HG02763 (cell line): ENCODE measurements at regions not wholly inside any gene's neighbourhood (a gene's known extent, or its start where the extent isn't known, plus 50 kb on each side); places are given as distances from the start of the nearest gene placed in this dataset.
"Not testable (repeated sequence)": the region's sequence is repeated elsewhere in the genome, so short reads cannot be mapped to it uniquely, and the experiment has no call there.

Experiments
- ATAC-seq: cut with Tn5 transposase; IDR thresholded peaks from one replicate; pipeline ENCODE4 v1.9.1; 2021; ENCODE audit warnings: mild to moderate bottlenecking, moderate library complexity; ENCODE audit not compliant: unreplicated experiment

DNA sequence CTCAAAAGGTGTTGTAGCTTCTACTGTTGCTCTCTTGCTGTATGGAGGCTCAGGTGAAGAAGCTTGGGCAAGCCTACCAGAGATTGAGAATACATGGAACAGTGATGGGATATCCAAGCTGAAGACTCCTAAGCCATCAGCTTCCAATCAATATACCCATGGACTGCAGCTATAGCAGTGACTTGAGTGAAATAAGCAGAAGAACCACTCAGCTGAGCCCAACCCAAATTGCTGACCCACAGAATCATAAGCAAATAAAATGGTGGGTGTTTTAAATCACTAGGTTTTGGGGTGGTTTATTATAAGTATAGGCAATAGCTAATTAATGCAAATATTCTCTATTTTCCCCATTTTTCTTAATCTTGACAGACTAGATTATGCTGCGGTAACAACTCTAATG lies 147.7 kb upstream of the SALL1 start:
- ATAC-seq: no peak

DNA sequence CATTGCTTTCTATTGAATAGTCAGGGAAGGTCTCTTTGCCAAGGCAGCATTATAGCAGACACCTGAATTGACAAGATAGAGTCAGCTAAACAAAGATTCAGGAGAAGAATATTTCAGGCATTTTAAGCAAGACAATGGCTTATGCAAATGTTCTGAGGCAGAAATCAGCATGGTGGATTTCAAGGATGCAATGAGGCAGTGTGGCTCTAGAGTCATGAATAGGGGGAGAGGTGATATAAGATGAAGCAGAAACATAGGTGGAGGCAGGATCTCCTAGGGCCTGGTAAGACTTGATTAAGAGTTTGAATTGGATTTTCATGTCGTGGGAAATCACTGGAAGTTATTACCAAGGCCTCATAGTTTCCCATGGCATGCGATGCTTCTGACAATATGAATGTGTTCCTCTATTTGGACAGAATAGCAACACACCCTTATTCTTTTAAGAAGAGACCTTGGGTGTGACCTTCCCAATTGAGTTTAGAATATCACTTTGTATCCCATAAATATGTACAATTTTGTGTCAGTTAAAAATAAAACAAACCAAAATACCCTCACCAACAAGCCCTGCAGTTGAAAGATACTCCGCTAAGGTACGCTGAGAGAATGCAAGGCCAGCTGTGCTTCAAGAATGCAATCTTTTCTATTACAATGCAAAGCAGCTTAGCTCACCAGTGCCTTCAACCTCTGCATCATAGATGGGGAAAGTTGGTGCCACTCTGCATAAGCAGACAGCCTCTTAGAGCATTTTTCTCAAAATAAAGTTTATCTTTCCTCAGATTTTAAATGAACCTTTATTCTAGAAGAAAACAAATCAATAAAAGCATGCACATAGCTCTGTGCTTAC lies 139.6 kb upstream of the SALL1 start:
- ATAC-seq: no peak

DNA sequence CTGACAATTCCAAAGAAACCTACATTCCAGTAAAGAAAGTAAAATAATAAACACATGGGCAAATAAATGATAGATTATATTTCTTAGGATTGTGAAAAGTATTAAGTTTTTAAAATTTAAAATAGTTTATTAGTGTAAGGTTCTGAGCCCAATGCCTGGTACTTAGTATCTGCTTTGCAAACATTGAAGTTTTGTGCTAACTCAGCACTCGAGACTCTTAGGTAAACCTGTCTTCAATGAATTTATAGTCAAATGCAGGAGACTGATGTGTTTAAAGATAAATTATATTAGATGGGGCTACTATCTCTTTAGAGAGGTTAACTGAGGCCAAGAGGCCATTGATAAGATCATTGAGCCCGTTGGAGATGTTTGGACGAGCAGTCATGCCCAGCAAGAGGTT lies 138.3 kb upstream of the SALL1 start:
- no peak for ATAC-seq

DNA sequence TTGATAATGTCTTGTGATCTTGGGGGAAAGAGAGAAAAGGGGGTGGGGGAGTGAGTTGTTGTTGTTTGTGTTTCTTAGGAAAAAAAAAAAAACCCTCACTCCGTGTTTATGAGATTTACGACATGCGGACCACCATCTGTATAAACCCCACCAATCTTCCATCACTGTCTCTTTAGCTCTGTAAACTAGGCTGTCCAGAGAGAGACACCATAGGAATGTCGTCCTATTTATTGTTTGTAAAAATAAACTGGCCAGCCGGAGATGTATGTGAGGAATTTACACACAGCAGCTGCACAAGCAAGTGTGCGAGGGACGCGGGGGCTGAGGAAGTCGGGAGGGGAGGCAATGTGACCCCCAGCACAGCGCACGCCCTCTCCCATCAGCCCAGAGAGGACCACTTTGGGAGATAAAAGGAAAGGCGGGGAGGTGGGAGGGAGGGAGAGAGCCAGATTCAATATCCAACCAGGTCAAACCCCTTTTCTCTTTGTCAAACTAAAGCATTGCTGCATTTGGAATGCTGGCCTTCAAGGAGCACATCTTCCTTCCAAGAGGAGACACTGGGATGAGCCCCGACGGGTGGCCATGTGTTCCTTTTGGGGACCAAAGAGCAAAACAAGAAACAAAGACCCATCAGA lies 136.2 kb upstream of the SALL1 start:
- no peak for ATAC-seq

DNA sequence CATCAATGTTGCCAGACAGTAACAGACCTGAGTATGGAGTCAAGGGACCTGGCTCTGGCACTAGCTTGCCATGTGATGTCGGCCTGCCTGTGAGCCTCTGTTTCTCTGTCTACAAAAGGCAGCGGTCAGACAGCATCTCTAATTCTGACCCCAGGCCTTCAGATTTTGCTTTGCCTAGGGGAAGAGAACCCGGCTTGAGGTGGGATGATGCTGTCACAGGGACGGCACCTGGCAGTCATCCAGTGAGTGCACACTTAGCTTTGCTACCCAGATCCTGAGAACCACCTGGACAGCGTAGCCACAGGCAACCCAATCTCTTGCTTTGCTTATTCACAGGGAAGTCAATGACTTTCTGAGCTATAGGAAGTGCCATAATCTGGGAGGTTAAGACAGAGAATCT lies 135.2 kb upstream of the SALL1 start:
- ATAC-seq: no peak

DNA sequence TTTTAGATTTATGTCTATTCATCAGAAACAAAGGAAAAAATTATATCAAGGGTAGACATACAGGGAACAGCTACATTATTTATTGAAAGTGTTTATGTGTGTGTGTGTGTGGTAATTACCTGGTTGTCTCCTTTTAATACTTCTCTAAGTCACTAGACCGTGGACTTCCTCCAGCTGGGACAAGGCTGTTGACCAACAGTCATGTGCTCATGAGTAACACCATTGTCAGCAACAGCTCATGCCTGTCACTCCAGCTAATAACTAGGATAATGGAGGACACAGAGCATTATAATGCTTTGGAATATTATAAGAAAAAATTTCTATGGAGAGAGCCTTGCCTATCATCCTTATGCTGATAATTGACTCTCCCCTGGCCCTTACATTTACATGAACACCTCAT lies 125.3 kb upstream of the SALL1 start:
- ATAC-seq: no peak

DNA sequence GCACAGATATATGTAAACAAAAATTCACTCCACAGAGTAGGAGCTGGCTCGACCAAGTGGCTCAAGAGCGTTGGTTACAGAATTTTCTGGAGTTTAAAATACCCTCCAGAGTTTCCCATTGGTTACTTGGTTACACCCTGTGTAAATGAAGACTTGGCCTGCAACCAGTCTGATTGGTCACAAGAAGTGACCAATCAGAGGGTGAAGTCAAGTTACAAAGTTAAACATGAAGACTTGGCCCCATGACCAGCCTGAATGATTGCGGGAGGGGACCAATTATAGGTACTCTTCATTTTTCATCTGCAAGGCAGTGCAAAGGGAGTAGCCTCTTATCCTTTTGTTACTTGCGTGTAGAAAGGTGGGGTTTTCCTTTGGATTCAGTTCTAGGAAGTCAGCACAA lies 121.3 kb upstream of the SALL1 start:
- no peak for ATAC-seq

DNA sequence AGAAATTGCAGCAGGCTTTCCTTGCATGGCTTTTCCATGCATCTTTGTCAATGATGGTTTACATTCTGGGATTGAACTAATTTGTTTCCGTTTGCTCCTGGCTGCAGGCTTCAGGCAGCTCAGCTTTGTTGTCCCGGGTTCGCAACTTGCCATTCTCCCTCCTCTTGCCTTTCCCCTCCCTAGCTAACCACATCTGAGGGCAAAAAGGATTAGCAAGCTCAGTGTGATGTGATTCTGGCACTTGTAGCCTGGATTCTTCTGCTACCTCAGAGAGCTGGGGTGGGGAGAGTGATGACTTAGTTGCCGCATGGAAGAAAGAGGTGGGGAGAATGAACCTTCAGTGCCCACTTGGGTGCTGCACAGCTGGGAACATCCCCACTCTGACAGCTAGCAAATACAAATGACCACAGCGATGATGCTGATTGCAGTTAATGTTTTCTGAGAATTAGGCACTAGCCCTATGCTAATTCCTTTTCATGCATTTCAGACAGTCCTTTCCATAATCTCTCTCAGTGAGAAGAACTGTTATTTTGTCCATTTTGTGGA lies 120.2 kb upstream of the SALL1 start:
- ATAC-seq: no peak

DNA sequence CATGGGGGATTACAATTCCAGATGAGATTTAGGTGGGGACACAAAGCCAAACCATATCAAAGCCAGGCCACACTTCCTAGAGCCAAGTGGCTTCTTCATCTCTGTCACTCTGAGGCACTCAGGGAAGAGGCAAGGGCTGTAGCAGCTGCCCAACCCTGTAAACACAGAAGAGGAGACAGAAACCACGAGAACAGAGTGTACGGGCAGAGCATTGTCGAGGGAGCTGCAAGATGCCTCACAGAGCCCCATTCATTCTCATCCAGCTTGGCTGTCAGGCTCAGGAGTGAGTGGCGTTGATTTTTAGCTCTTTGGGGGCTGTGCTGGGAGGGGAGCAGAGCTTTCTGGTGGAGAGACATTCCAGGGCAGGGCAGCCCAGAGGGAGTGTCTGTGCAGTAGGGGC lies 117.2 kb upstream of the SALL1 start:
- no peak for ATAC-seq

DNA sequence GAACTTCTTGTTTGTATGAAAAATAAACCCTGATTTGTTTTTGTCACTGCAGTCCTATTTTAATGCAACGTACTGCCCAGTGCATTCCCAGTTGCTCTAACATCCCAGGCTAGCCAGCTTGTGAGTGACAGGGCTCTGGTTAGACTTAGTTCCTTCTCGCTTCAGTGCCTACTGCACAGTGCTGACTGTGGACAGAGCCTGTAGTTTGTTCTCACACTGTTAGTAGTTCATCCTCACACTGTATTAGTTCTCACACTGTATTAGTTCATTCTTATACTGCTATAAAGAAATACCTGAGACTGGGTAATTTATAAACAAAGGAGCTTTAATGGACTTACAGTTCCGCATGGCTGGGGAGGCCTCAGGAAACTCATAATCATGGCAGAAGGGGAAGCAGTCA lies 116.6 kb upstream of the SALL1 start:
- no peak for ATAC-seq

DNA sequence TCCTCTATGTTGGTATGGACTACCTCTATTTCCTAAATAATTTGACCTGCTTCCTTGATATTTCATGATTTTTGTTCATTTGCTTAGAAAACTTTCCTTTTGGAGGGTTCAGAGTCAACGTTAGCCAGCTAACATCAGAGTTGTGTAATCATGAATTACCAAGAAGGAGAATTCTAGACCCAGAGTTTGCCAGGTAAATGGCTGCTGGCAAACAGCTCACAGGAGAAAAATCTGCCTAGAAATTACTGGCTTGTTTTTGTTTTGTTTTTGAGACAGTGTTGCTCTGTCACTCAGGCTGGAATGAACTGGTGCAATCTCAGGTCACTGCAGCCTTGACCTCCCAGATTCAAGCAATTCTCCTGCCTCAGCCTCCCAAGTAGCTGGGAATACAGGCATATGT lies 111.4 kb upstream of the SALL1 start:
- ATAC-seq: no peak

DNA sequence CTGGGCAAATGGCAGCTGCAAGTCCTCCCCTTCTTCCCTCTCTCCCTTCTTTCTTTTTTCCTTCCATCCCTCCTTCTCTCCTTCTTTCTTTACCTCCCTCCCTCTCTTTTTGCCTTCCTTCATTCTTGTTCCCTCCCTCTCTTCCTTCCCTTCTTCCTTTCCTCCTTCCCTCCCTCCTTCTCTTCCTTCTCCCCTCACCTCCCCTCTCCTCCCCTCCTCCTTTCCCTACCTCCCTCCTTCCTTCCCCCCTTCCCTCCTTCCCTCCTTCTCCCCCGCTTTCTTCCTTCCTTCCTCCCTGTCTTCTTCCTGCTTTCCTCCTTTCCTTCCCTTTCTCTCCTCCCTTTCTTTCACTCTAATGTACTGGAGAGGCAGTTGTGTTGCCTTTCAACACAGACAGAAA lies 110.8 kb upstream of the SALL1 start:
- ATAC-seq: no peak

DNA sequence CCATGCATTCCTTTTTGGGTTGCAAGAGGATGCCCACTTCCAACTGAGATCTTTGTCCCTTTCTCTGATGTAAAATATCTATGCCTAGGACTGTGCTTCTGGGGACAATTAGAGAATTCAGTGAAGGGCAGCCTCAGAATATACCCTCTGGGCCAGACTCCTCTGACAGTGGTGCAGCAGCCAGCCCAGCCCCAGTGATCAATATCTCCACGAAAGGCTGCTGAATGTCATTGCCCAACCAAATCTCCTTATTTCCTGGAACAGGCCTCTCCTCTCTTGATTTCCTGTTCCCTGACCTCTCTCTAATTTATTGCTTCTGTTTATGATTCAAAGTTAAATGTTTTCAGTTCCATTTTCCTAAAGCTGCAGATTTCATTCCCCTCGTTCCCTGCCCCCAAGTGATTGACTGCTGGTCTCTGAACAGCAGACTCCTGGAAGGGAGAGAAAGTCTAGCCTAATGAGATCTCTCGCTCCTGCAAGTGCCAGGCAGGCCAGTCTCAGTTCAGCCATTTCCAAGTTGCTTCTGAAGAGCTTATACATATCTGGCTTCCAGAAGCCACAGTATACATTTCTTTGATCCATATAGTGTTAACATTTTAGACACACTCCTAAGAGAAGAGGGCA lies 104.4 kb upstream of the SALL1 start:
- ATAC-seq: no peak

DNA sequence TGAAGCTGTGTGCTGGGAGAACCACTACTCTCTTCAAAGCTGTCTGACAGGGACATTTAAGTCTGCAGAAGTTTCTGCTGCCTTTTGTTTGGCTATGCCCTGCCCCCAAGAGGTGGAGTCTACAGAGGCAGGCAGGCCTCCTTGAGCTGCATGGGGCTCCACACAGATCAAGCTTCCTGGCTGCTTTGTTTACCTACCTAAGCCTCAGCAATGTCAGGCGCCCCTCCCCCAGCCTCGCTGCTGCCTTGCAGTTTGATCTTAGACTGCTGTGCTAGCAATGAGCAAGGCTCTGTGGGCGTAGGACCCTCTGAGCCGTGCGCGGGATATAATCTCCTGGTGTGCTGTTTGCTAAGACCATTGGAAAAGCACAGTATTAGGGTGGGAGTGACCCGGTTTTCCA lies 103.3 kb upstream of the SALL1 start:
- not testable (repeated sequence) for ATAC-seq

DNA sequence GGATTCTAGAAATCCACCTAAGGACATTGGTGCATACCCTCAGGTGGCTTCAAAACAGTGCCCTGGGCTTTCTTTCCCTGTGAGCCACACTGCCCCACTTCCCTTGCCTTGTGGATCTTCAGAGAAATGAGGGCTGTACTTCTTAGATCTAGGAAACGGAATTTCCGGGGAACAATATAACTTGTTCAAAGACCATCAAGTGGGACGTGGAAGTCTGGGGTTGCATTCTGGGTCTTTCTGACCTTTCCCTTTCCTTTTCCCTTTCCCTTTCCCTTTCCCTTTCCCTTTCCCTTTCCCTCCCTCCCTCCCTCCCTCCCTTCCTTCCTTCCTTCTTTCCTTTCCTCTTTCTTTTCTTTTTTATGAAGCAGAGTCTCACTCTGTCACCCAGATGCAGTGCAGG lies 97.1 kb upstream of the SALL1 start:
- no peak for ATAC-seq

DNA sequence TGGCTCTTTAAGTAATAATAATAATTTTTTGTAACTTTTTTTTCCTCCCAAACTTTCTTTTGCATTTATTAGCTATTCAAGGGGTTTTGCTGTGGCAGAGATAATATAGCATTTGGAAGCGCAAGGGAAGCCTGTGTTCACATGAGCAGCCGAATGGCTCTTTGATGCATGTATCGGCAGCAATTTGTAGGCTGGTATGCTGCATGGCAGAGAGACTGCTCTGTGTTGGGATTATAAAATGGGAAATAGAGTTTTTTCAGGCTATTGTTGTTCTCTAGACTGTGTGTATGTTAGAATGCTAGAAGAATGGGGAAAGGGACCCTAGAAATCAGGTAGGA lies 94.6 kb upstream of the SALL1 start:
- no peak for ATAC-seq

DNA sequence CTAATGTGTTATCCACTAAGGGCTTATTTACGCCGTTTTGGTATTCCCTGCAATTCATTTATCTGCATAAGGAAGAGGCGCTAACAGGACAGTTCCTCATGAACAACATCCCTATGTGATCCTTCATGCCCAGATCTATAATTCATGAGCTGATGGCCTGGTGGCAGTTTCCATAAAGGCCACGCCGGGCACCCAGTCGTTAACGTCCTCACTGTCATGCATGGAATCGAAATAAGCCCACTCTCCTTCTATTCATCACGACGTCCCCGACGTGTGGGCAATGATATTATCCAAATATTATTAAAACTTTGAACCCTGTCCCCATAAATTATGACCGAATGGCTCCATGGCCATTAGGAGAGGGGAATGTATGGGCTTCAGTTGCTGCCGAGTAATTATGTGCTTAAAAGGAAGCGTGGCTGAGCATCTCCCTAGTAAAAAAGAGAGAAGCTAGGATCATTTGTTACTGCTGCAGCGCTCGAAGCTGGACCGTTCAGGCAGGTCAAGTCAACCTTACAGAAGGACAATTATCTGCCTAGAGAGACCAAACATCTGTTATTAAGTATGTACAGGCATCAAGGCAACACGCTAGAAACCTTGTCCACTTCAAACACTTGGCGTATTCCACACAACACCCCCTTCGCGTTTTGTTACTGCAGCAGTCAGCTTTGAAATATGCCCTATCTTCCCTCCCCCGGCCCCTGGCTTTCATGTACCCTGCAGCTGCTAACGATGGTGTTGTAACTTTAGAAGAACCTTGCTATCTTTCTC lies 94.0 kb upstream of the SALL1 start:
- no peak for ATAC-seq

DNA sequence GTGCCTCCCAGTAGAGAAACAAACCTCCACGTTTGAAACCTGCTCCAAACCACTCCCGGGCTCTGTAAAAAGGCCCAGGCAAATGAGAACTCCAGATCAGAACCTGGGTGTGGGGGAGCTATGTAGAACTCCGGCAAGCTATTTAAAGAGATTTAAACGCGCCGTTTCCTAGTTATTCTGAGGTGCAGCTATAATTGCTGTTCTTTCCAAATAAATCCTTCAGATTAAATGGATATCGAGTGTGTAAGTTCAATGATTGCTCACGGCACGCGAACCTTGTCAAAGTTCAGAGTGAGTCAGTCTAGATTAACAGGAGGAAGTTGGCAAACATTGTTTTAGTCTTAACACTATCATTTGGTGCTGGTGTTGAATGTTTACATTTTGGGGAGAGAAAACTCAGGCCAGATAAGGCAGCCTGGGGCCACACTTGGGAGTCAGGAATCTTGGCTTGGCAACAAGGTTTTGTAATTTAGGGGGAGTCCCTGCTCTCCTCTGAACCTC lies 92.9 kb upstream of the SALL1 start:
- no peak for ATAC-seq

DNA sequence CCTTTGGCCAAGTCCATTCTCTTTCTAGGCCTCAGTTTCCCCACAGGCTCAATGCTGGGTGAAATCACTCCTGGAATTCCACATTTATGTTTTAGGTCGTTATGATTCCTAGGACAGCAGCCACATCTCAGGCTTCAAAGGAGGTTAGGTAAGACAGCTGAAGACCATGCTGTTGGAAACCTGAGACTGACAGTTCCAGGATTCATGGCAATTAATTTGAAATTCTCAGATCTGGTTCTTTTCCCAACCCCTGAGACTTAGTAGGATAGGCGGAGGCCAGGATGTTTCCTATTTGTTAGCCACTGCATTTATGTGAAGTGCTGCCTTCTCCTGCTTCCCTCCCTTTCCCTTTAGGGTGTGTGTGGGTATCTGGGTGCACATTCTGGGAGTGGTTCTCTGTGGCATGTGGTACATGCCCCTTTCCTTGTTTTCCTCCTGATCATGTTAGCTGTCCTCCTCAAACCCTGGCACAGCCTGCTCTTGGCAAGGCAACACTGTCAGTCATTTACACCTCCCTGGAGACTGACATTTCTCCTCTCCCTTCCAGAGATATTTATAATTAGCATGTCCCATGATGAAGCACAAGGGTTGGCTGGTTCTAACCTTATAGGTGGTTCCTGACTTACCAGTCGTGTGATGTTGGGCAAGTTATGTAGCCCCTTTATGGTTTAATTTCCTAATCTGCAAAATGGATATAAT lies 91.4 kb upstream of the SALL1 start:
- ATAC-seq: no peak

DNA sequence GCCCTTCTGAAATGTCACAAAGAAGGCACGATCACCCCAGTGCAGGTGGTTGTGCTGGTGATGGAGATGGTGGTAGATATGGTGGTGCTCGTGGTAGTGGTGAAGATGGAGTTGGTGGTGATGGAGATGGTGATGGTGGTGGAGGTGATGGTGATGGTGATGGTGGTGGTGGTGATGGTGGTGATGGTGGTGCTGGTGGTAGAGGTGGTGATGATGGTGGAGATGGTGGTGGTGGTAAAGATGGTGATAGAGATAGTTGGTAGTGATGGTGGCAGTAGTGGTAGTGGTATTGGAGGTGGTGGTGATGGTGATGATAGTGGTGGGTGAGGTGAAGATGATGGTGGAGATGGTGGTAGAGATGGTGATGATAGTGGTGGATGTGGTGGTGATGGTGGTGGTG lies 88.1 kb upstream of the SALL1 start:
- no peak for ATAC-seq
